ENCODE measurements at regions not wholly inside any gene's neighbourhood (a gene's known extent, or its start where the extent isn't known, plus 50 kb on each side); places are given as distances from the start of the nearest gene placed in this dataset.

- no TSS peak for BruUV-seq (replicated peaks)
- H3K4me3 ChIP-seq (ENCODE audit: low read length), result no peak overlapping the region
- POLR2A ChIA-PET (ENCODE audit: unreplicated experiment), result no interaction called here
- H3K4me1 ChIP-seq (ENCODE audit: insufficient read depth, low read length), result no peaks in the 10 kb centered on the region
- ATAC-seq (no peak), DNase-seq (no peak)
- no peaks in the 10 kb centered on the region for H3K79me2 ChIP-seq (ENCODE audit: low read length)
- no peak overlapping the region for H3K27ac ChIP-seq (ENCODE audit: low read length)
- H4K20me1 ChIP-seq (ENCODE audit: low read length), result no peaks in the 10 kb centered on the region
- H3K9ac ChIP-seq (ENCODE audit: low read length), result no peak overlapping the region
- H3K36me3 ChIP-seq (ENCODE audit: low read depth, low read length), result no peaks in the 10 kb centered on the region
- H3K9me3 ChIP-seq (ENCODE audit: low read length), result no peaks in the 10 kb centered on the region
- intact Hi-C loops (cut with micrococcal nuclease), result no loop called here
- H3K9me2 ChIP-seq (replicated peaks; ENCODE audit: low read length), result no peaks in the 10 kb centered on the region
- TF ChIP-seq CTCF (conservative IDR thresholded peaks at IDR 0.05; ENCODE audit: low read depth, low read length), result no peak
- no peak for TF ChIP-seq EZH2phosphoT487 (IDR thresholded peaks at IDR 0.05; ENCODE audit: borderline replicate concordance, low read length)
- no peak for TF ChIP-seq EZH2 (IDR thresholded peaks at IDR 0.05; ENCODE audit: low read length, unreplicated experiment)
- H3K4me2 ChIP-seq (ENCODE audit: low read length), result no peak overlapping the region
- H3K27me3 ChIP-seq (ENCODE audit: low read length), result no peaks in the 10 kb centered on the region
- CTCF ChIA-PET, result no interaction called here
- H2AFZ ChIP-seq (ENCODE audit: low read length), result no peak overlapping the region
- no peaks in the 10 kb centered on the region for H3F3A ChIP-seq (ENCODE audit: low read length, unreplicated experiment)
These were observed 368.3 kb upstream of the ST8SIA4 start for GRCh38 chr5:101271416-101271815.

GRCh38 chr5:101260857-101261256 lies 357.8 kb upstream of the ST8SIA4 start:
- H3K9ac ChIP-seq (ENCODE audit: low read length), result no peak overlapping the region
- no peak for DNase-seq

GRCh38 chr5:101253096-101253495 lies 350.0 kb upstream of the ST8SIA4 start:
- Histone ChIP-seq H3K9me3 (ENCODE audit: low read length) (no peaks in the 10 kb centered on the region), H3K9me2 (replicated peaks; ENCODE audit: low read length) (no peaks in the 10 kb centered on the region), H3K79me2 (ENCODE audit: low read length) (no peaks in the 10 kb centered on the region), H3K4me3 (ENCODE audit: low read length) (no peak overlapping the region), H3K9ac (ENCODE audit: low read length) (no peak overlapping the region), H3K36me3 (ENCODE audit: low read depth, low read length) (no peaks in the 10 kb centered on the region), H3K27me3 (ENCODE audit: low read length) (no peaks in the 10 kb centered on the region), H3K4me2 (ENCODE audit: low read length) (no peak overlapping the region), H3K4me1 (ENCODE audit: insufficient read depth, low read length) (no peaks in the 10 kb centered on the region), H2AFZ (ENCODE audit: low read length) (no peak overlapping the region), H3K27ac (ENCODE audit: low read length) (no peak overlapping the region), H4K20me1 (ENCODE audit: low read length) (no peaks in the 10 kb centered on the region), H3F3A (ENCODE audit: low read length, unreplicated experiment) (no peaks in the 10 kb centered on the region)
- no peak for DNase-seq
- TF ChIP-seq CTCF (conservative IDR thresholded peaks at IDR 0.05; ENCODE audit: low read depth, low read length) (no peak), EZH2 (IDR thresholded peaks at IDR 0.05; ENCODE audit: low read length, unreplicated experiment) (no peak), EZH2phosphoT487 (IDR thresholded peaks at IDR 0.05; ENCODE audit: borderline replicate concordance, low read length) (no peak)
- BruUV-seq (replicated peaks), result no TSS peak
- CTCF ChIA-PET, result no interaction called here
- POLR2A ChIA-PET (ENCODE audit: unreplicated experiment), result no interaction called here
- no peak for ATAC-seq
- intact Hi-C loops (cut with micrococcal nuclease), result no loop called here

More at GRCh38 chr5:101260857-101261256, 357.8 kb upstream of the ST8SIA4 start:
- CTCF ChIA-PET, result no interaction called here
- intact Hi-C loops (cut with micrococcal nuclease), result no loop called here
- Histone ChIP-seq H3K27ac (ENCODE audit: low read length) (no peak overlapping the region), H3K4me2 (ENCODE audit: low read length) (no peak overlapping the region), H3K9me3 (ENCODE audit: low read length) (no peaks in the 10 kb centered on the region), H3K4me1 (ENCODE audit: insufficient read depth, low read length) (no peaks in the 10 kb centered on the region), H2AFZ (ENCODE audit: low read length) (no peak overlapping the region), H3K27me3 (ENCODE audit: low read length) (no peaks in the 10 kb centered on the region), H4K20me1 (ENCODE audit: low read length) (no peaks in the 10 kb centered on the region), H3K4me3 (ENCODE audit: low read length) (no peak overlapping the region), H3K79me2 (ENCODE audit: low read length) (no peaks in the 10 kb centered on the region), H3F3A (ENCODE audit: low read length, unreplicated experiment) (no peaks in the 10 kb centered on the region), H3K9me2 (replicated peaks; ENCODE audit: low read length) (no peaks in the 10 kb centered on the region), H3K36me3 (ENCODE audit: low read depth, low read length) (no peaks in the 10 kb centered on the region)
- no TSS peak for BruUV-seq (replicated peaks)
- POLR2A ChIA-PET (ENCODE audit: unreplicated experiment), result no interaction called here
- ATAC-seq, result no peak
- TF ChIP-seq EZH2 (IDR thresholded peaks at IDR 0.05; ENCODE audit: low read length, unreplicated experiment), result no peak
- TF ChIP-seq EZH2phosphoT487 (IDR thresholded peaks at IDR 0.05; ENCODE audit: borderline replicate concordance, low read length), result no peak
- no peak for TF ChIP-seq CTCF (conservative IDR thresholded peaks at IDR 0.05; ENCODE audit: low read depth, low read length)

Data from PC-3 (cell line).